Tibial nerve (tissue), 4 donors: ENCODE measurements at regions not wholly inside any gene's neighbourhood (a gene's known extent, or its start where the extent isn't known, plus 50 kb on each side); places are given as distances from the start of the nearest gene placed in this dataset.

Experiments used
- DNase-seq, 2 donors: peaks; one replicate each; pipeline ENCODE4 v3.0.0-alpha.2; 2019; ENCODE audit warnings: low spot score in 2 of 2
- H3K27ac ChIP-seq, 4 donors: fragments of 200-600 bp; sonication (generic) in 3 of 4; one replicate each; pipeline ENCODE4 v1.5.1; 2017 to 2019; ENCODE audit warnings: mild to moderate bottlenecking in 1 of 4
- H3K27me3 ChIP-seq, 2 donors: fragments of 200-600 bp; sonication (generic) in 1 of 2; one replicate each; pipeline versions ENCODE4 v1.5.1 to v1.6.0; 2017 to 2019
- H3K36me3 ChIP-seq, 3 donors: fragments of 200-600 bp; sonication (generic); one replicate each; pipeline ENCODE4 v1.5.1; 2018 to 2019
- H3K4me1 ChIP-seq, 4 donors: fragments of 200-600 bp; sonication (generic) in 3 of 4; one replicate each; pipeline ENCODE4 v1.5.1; 2017 to 2019
- H3K4me3 ChIP-seq, 4 donors: fragments of 200-600 bp; sonication (generic) in 3 of 4; one replicate each; pipeline ENCODE4 v1.5.1; 2017 to 2019; ENCODE audit warnings: mild to moderate bottlenecking in 1 of 4, moderate library complexity in 1 of 4
- H3K9me3 ChIP-seq, 4 donors: fragments of 200-600 bp; sonication (generic) in 3 of 4; one replicate each; pipeline ENCODE4 v1.5.1; 2017 to 2019
- CTCF ChIP-seq, 5 experiments: fragments of 200-600 bp in 3 of 5; fragments of 450-650 bp in 2 of 5; sonication (generic) in 3 of 5; IDR thresholded peaks; one replicate each; pipeline ENCODE4 v1.5.1; 2016 to 2019; ENCODE audit warnings: antibody characterized with exemption in 5 of 5, mild to moderate bottlenecking in 3 of 5, moderate library complexity in 2 of 5
- EP300 ChIP-seq, 2 donors: sonication (generic); formaldehyde crosslinking; IDR thresholded peaks; one replicate each; pipeline ENCODE4 v1.6.1; 2017; ENCODE audit warnings: antibody characterized with exemption in 2 of 2, mild to moderate bottlenecking in 1 of 2
- POLR2A ChIP-seq, 2 donors: fragments of 450-650 bp; IDR thresholded peaks; one replicate each; pipeline ENCODE4 v1.6.1; 2017; ENCODE audit warnings: antibody characterized with exemption in 2 of 2, mild to moderate bottlenecking in 2 of 2, moderate library complexity in 2 of 2
- WGBS, 2 donors: methylation state at CpG; one replicate each; pipeline ENCODE4 v1.1.5; 2018; 5-methylcytosine and 5-hydroxymethylcytosine counted together

DNA sequence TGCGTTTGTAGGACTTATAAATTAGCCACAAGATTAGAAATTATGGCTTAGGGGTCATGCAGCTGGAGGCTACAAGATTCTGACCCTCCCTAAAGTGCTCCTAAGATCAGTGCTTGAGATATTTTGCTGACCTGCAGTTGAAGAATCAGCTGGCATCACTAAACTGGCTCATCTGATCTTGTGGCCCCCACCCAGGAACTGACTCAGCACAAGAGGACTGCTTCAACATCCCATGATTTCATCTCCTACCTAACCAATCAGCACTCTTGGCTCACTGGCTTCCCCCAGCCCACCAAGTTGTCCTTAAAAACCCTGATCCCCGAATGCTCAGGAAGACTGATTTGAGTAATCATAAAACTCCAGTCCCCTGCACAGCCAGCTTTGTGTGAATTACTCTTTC, 86.4 kb upstream of the ERCC4 start:
- no peak for DNase-seq
- WGBS, 2 donors = 49 to 68% methylated on average over 2 of the region's 2 CpGs
- TF ChIP-seq CTCF (IDR thresholded peaks at IDR 0.05) (no peak), EP300 (IDR thresholded peaks at IDR 0.05) (no peak), POLR2A (IDR thresholded peaks at IDR 0.05) (no peak)
- Histone ChIP-seq H3K4me1 (no peaks in the 10 kb centered on the region), H3K4me3 (no peak overlapping the region), H3K36me3 (no peaks in the 10 kb centered on the region), H3K9me3 (peaks cover 0 to 5% (median 0%) of the 10 kb centered on the region in 4 donors), H3K27me3 (no peaks in the 10 kb centered on the region), H3K27ac (no peak overlapping the region)

- H3K36me3 ChIP-seq = no peaks in the 10 kb centered on the region
- no peaks in the 10 kb centered on the region for H3K4me1 ChIP-seq
- TF ChIP-seq POLR2A (IDR thresholded peaks at IDR 0.05) (no peak), CTCF (IDR thresholded peaks at IDR 0.05) (no peak), EP300 (IDR thresholded peaks at IDR 0.05) (no peak)
- no peaks in the 10 kb centered on the region for H3K9me3 ChIP-seq
- no peak for DNase-seq
- H3K4me3 ChIP-seq = no peak overlapping the region
- H3K27ac ChIP-seq = no peak overlapping the region
- no peaks in the 10 kb centered on the region for H3K27me3 ChIP-seq
- WGBS, 2 donors = 58 to 62% methylated on average over 4 of the region's 4 CpGs
Observed at GRCh38 chr16:13835387-13835786, 84.6 kb upstream of the ERCC4 start.

DNA sequence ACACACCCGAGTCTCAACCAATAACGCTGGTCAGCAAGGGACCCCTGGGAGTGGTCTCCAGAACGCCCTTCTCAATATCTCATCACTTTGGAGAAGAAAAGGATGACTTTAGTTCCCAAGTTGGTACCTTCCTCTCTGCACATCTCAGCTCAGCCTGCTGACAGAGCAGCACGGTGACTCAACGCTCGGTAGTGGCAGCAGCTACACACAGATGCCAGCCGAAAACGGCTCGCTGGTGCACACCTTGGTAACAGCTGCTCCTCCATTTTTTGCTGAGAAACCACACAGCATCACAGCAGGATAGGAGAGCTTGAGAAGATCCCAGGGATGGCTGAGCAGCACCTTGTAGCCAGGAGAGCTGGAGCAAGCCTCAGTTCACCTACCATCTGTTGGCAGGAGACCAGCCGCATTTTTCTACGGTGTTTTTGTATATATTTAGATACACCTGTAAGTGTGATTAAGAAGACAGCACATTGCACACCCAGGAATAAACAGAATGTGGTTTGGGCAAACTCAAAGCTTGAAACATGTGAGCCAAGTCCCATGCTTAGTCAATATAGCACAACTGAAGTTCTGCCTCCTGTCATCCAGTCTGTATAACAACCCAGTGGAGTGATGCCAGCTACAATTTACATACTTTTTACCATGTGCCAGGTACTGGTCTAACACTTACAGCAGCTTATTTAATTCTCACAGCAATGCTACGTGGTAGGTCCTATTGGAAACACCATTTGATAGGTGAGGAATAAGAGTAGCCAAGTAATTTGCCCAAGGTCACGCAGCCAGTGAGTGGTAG, 83.8 kb upstream of the ERCC4 start:
- no peak for TF ChIP-seq EP300 (IDR thresholded peaks at IDR 0.05)
- no peak for TF ChIP-seq POLR2A (IDR thresholded peaks at IDR 0.05)
- no peak for TF ChIP-seq CTCF (IDR thresholded peaks at IDR 0.05)
- Histone ChIP-seq H3K4me3 (no peak overlapping the region), H3K9me3 (no peaks in the 10 kb centered on the region), H3K36me3 (no peaks in the 10 kb centered on the region), H3K4me1 (no peaks in the 10 kb centered on the region), H3K27ac (no peak overlapping the region), H3K27me3 (no peaks in the 10 kb centered on the region)
- DNase-seq = no peak
- 89 to 91% methylated on average over 12 to 13 of the region's 13 CpGs for WGBS, 2 donors

GRCh38 chr16:13838401-13839190, 81.4 kb upstream of the ERCC4 start:
- 83 to 85% methylated on average over 16 of the region's 16 CpGs for WGBS, 2 donors
- H3K27me3 ChIP-seq = no peaks in the 10 kb centered on the region

More at GRCh38 chr16:13838401-13839190, 81.4 kb upstream of the ERCC4 start:
- Histone ChIP-seq H3K27ac (no peak overlapping the region), H3K9me3 (no peaks in the 10 kb centered on the region), H3K4me3 (no peak overlapping the region), H3K36me3 (no peaks in the 10 kb centered on the region), H3K4me1 (no peaks in the 10 kb centered on the region)
- TF ChIP-seq CTCF (IDR thresholded peaks at IDR 0.05) = no peak
- TF ChIP-seq EP300 (IDR thresholded peaks at IDR 0.05) = no peak
- TF ChIP-seq POLR2A (IDR thresholded peaks at IDR 0.05) = no peak
- no peak for DNase-seq
